Ureter (tissue), 1 donor: ENCODE measurements at regions not wholly inside any gene's neighbourhood (a gene's known extent, or its start where the extent isn't known, plus 50 kb on each side); places are given as distances from the start of the nearest gene placed in this dataset.
"Not testable (repeated sequence)": the region's sequence is repeated elsewhere in the genome, so short reads cannot be mapped to it uniquely, and the experiment has no call there.

Experiments used
- DNase-seq: peaks from one replicate; pipeline ENCODE4 v3.0.0-alpha.2; 2020; ENCODE audit warnings: low spot score
- donor health status: DM: yes; HTN: yes; CAD: no.

DNA sequence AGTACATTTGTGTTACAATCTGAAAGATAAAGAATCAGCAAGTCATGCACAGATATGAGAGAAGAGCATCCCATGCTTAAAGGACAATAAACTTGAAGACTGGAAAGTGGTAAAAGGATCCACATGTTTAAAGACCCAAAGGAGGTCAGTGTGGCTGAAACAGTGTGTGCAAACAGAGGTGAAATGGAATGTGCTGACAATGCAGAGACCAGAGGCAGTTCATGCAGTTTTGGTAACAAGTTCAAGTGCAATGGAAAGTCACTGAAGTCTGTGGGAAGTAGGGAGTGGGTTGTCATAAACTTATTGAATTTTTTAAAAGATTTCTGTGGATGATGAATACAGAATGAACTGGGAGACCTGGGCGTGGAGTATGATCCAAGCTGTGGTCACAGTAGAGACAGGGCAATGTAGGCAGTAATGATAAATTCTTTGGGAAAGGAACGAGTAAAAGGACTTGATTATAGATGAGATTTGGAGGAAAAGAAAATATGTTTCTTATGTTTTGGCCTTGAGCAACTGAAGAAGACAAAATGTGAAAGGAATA, 408.0 kb downstream of the HGF start:
- no peak for DNase-seq

DNA sequence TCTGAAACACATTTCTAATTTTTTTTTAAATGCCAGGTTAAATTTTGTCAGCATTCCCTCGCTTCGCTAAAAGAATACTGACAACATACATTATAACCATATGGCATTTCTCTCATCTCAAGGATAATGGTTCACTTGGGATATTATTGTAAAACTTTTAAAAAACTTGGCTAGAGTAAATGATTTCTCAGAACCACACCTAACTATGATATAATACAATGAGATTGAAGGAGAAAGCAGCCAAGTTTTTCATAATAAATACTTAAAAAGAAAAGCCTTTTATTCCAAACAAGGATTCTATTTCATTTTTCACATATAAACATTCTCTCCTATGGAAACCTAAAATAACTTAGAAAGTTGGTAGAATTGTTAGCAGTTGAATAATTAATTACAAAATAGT, 413.9 kb downstream of the HGF start:
- DNase-seq = no peak

GRCh38 chr7:81349044-81349443, 420.8 kb downstream of the HGF start:
- no peak for DNase-seq

DNA sequence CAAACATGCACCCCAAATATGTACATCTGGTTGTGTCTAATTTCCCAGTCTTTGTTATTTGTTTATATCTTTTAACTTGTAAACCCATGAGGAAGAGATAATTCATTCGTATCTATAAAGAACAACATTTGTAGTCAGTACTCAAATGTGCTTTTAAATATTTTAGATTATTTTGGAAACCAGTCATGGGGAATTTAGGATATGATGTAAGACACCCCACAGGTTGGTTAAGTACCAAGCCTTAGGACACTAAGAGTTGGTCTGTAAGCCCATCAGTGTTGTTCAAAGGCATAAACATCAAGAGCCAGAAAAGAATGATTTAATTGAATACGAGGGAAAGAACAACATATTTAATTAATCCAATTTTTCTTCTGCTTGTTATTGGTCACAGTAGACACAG, 421.1 kb upstream of the SEMA3C start:
- DNase-seq = no peak

DNA sequence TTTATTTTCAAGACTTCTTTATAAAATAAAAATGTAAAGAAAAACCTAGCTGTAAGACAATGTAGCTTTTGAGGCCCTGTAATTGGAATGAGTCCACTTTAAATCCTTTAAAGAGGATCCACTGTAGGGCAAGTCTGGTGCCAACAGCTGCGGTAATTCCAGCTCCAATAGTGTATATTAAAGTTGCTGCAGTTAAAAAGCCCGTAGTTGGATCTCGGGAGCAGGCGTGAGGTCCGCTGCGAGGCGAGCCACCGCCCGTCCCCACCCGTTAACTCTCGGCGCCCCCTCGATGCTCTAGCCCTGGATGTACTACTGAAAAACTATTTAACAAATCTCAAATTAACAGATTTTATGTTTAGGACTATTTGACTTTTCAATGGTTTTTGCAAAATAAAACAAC, 414.7 kb upstream of the SEMA3C start:
- no peak for DNase-seq

DNA sequence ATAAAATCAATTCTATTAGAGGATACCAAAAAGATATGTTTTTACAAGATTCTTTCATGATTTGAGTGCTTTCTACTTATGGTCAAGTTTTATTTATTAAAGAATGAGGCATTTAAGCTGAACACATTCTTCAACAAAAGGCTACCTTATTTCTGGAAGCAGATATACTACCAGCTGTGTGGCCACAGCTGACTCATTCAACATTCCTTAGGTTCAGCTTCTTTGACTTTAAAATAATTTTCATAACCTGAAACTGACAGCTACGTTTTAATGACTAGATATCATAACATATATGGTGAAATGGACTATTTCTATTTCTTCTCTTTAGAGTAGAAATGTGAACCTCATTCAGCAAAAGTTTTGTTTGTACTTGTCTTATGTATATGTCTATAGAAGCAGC, 414.2 kb upstream of the SEMA3C start:
- DNase-seq = no peak

GRCh38 chr7:81331061-81332018, 412.5 kb upstream of the SEMA3C start:
- DNase-seq = no peak

- DNase-seq = peak; percentile 42
These were observed 411.3 kb upstream of the SEMA3C start for GRCh38 chr7:81330108-81330507.

- no peak for DNase-seq
These were observed 408.8 kb upstream of the SEMA3C start for GRCh38 chr7:81327468-81328266.

DNA sequence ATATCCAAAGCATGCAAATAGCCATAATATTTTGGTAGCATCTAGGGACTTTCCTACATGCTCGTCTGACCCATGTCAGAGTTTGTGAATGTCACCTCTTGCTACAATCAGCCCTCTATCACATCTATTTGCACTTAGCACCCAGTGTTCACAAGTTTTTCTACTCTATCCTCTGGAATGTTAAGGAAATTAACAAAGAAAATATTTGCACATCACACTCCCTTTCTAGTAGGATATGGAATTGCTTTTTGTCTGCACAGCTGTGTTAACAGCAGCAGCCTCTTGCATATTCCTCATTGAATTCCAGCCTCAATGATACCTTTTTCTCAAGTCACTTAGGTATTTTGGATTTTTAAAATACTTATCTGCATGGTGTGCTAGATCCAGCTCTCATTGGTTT, 403.1 kb upstream of the SEMA3C start:
- no peak for DNase-seq

- DNase-seq = no peak
These were observed 398.9 kb upstream of the SEMA3C start for GRCh38 chr7:81317741-81318140.

- DNase-seq = no peak
These were observed 389.9 kb upstream of the SEMA3C start for GRCh38 chr7:81308643-81309322.

GRCh38 chr7:81301815-81302214, 383.0 kb upstream of the SEMA3C start:
- no peak for DNase-seq

- no peak for DNase-seq
These were observed 381.9 kb upstream of the SEMA3C start for GRCh38 chr7:81300753-81301152.

- DNase-seq = no peak
These were observed 380.9 kb upstream of the SEMA3C start for GRCh38 chr7:81299711-81300110.

- DNase-seq = no peak
These were observed 380.3 kb upstream of the SEMA3C start for GRCh38 chr7:81298951-81299666.

- DNase-seq = no peak
These were observed 378.5 kb upstream of the SEMA3C start for GRCh38 chr7:81297317-81297716.

- DNase-seq = no peak
These were observed 377.9 kb upstream of the SEMA3C start for GRCh38 chr7:81296726-81297125.

DNA sequence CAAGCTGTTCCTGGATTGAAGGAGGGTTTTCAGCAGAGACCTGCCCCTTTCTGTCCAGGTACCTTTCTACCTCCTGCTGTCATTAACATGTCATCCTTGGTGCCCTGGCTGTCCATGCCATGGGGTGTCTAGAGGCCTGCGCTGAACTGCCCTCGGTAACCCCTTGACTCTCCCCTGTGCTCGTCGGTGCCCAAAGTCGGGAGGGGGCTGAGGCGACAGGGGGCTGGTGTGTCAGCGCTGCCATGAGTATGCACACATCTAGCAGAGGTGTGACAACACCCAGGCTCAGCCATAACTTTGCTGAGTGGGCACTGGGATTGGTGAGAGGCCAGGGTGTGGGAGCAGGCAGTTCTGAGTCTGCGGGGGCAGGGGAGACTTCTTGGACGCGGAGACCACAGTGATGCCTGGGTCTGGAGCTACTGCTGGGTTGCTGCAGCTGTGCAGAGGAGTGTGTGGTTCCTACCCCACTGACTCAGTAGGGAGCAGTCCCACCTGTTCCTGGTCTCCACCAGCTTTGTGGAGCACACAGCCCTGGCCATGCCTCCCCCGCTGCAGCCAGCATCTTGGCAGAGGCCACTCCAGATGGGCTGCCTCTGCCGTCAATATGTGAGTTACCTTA, 376.2 kb upstream of the SEMA3C start:
- no peak for DNase-seq

DNA sequence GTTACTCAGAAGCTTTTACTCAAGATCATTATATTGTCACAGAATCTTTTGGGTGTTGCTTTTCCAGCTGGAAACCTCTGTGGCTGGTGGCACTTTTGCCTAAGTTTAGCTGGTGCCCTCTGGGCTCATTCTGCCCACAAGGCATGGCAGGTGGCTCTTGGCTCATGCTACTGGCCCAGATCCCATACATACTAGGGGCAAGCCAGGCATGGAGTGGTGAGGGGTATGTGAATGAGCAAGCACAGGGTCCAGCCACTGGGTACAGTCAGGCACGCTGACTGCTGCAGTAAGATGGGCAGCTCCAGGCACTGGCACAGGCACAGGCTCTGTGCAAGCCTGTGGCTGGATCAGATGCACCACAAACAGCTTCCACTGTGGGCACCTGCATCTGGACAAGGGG, 375.0 kb upstream of the SEMA3C start:
- DNase-seq = no peak

GRCh38 chr7:81286754-81287153, 367.9 kb upstream of the SEMA3C start:
- DNase-seq = not testable (repeated sequence)
